Loucy (cell line): ENCODE measurements at regions not wholly inside any gene's neighbourhood (a gene's known extent, or its start where the extent isn't known, plus 50 kb on each side); places are given as distances from the start of the nearest gene placed in this dataset.

Source experiments
- H2AFZ ChIP-seq: fragments of 200-600 bp; sonication (generic); 2 replicates; pipeline ENCODE4 v1.6.0; 2016; ENCODE audit warnings: antibody characterized with exemption, mild to moderate bottlenecking, low read length, moderate library complexity
- H3F3A ChIP-seq: fragments of 200-600 bp; 2 replicates; pipeline ENCODE4 v1.6.0; 2016; ENCODE audit warnings: antibody characterized with exemption, low read depth, mild to moderate bottlenecking
- H3K27me3 ChIP-seq: fragments of 200-600 bp; sonication (generic); 2 replicates; pipeline ENCODE4 v1.6.1; 2014; ENCODE audit warnings: low read length, mild to moderate bottlenecking; ENCODE audit not compliant: insufficient read depth, poor library complexity, severe bottlenecking
- H3K36me3 ChIP-seq: fragments of 200-600 bp; sonication (generic); 2 replicates; pipeline ENCODE4 v1.6.1; 2016; ENCODE audit warnings: low read length; ENCODE audit not compliant: insufficient read depth
- H3K4me1 ChIP-seq: fragments of 200-600 bp; sonication (generic); 2 replicates; pipeline ENCODE4 v1.5.1; 2014; ENCODE audit warnings: low read length, mild to moderate bottlenecking; ENCODE audit not compliant: insufficient read depth, poor library complexity, severe bottlenecking
- H3K4me2 ChIP-seq: fragments of 200-600 bp; sonication (generic); 2 replicates; pipeline ENCODE4 v1.6.0; 2014; ENCODE audit warnings: antibody characterized with exemption, low read length, low read depth, mild to moderate bottlenecking; ENCODE audit not compliant: poor library complexity, severe bottlenecking
- H3K4me3 ChIP-seq: fragments of 200-600 bp; sonication (generic); 2 replicates; pipeline ENCODE4 v1.5.1; 2014; ENCODE audit warnings: low read length, mild to moderate bottlenecking, mixed read lengths; ENCODE audit not compliant: poor library complexity, severe bottlenecking
- H3K79me2 ChIP-seq: fragments of 200-600 bp; sonication (generic); 2 replicates; pipeline ENCODE4 v1.6.1; 2014; ENCODE audit warnings: low read length; ENCODE audit not compliant: insufficient read depth
- H3K9ac ChIP-seq: fragments of 200-600 bp; sonication (generic); 2 replicates; pipeline ENCODE4 v1.6.0; 2014; ENCODE audit warnings: mild to moderate bottlenecking, low read depth, low read length, moderate library complexity; ENCODE audit not compliant: poor library complexity, severe bottlenecking
- H3K9me2 ChIP-seq: fragments of 200-600 bp; sonication (generic); replicated peaks from 2 replicates; pipeline ENCODE4 v1.6.1; 2016; ENCODE audit warnings: low read depth, low read length, mixed read lengths
- H3K9me3 ChIP-seq: fragments of 200-600 bp; sonication (generic); 2 replicates; pipeline ENCODE4 v1.6.1; 2014; ENCODE audit warnings: mild to moderate bottlenecking, antibody characterized with exemption, low read length, low read depth; ENCODE audit not compliant: insufficient read depth
- H4K20me1 ChIP-seq: fragments of 200-600 bp; sonication (generic); 2 replicates; pipeline ENCODE4 v1.6.0; 2014; ENCODE audit warnings: antibody characterized with exemption, low read length, mild to moderate bottlenecking; ENCODE audit not compliant: insufficient read depth, poor library complexity, severe bottlenecking
- EZH2phosphoT487 ChIP-seq: fragments of 200-600 bp; IDR thresholded peaks from 2 replicates; pipeline ENCODE4 v1.6.1; 2018; ENCODE audit warnings: antibody characterized with exemption, mild to moderate bottlenecking, moderate library complexity, borderline replicate concordance
- TF ChIP-seq, protein P1 (sequence below): fragments of 200-600 bp; sonication (generic); conservative IDR thresholded peaks from 2 replicates; pipeline ENCODE4 v1.5.1; 2014; ENCODE audit warnings: mild to moderate bottlenecking, antibody characterized with exemption, low read length

DNA sequence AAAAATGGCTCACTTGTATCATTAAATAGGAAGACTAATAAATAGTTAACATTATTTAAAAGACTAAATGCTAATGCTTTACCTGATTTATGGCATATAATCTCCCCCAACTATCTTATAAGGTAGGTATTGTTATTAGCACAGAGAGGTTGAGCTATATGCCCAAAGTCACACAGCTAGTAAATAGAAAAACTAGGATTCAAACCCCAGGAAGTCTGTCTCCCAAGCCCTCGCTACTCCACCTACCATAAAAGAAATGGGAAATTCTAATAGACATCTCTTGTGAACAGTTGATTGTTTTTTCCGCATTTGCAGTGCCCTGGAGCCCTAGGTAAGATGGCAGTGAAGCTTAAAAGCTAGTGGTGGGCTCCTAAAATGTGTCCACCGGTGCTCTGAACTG lies 65.2 kb upstream of the SOD1 start:
- H3K9me3 ChIP-seq = no peaks in the 10 kb centered on the region
- no peaks in the 10 kb centered on the region for H3K79me2 ChIP-seq
- H2AFZ ChIP-seq = no peak overlapping the region
- no peaks in the 10 kb centered on the region for H3K27me3 ChIP-seq
- H3K4me1 ChIP-seq = no peaks in the 10 kb centered on the region
- H3K4me3 ChIP-seq = no peak overlapping the region
- H3K9ac ChIP-seq = no peak overlapping the region
- H3K9me2 ChIP-seq = no peaks in the 10 kb centered on the region
- H3K36me3 ChIP-seq = no peaks in the 10 kb centered on the region
- TF ChIP-seq EZH2phosphoT487 = no peak
- TF ChIP-seq, protein P1, sequence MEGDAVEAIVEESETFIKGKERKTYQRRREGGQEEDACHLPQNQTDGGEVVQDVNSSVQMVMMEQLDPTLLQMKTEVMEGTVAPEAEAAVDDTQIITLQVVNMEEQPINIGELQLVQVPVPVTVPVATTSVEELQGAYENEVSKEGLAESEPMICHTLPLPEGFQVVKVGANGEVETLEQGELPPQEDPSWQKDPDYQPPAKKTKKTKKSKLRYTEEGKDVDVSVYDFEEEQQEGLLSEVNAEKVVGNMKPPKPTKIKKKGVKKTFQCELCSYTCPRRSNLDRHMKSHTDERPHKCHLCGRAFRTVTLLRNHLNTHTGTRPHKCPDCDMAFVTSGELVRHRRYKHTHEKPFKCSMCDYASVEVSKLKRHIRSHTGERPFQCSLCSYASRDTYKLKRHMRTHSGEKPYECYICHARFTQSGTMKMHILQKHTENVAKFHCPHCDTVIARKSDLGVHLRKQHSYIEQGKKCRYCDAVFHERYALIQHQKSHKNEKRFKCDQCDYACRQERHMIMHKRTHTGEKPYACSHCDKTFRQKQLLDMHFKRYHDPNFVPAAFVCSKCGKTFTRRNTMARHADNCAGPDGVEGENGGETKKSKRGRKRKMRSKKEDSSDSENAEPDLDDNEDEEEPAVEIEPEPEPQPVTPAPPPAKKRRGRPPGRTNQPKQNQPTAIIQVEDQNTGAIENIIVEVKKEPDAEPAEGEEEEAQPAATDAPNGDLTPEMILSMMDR = no peak
- no peaks in the 10 kb centered on the region for H3F3A ChIP-seq
- no peak overlapping the region for H3K4me2 ChIP-seq
- no peaks in the 10 kb centered on the region for H4K20me1 ChIP-seq

DNA sequence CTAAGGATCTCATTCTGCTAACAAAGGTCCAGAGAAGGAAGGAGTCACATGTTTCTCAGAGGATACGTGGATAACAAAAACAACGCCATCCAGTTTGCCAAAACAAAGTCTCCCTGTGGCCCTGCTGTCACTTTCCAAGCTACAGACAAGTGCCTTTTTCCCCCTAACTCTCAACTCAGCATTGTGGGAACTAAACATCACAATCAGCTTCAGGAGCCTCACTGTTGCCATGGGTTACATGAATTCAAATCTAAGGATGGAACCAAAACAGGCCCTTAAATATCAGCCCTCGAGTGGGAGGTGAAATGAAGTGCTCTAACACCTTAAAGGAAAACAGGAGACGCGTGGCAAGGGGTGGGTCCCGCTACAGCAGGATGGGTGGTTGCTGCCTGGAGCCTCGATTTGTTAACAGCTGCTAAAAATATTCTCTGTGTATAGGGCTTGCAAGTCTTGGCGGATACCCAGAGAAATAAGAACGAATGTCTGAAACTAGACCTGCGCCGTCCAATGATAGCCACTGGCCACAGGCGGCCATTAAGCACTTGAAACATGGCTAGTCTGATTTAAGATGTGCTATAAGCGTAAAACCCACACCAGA lies 66.4 kb upstream of the SOD1 start:
- H3K9me3 ChIP-seq = no peaks in the 10 kb centered on the region
- H3K9me2 ChIP-seq = no peaks in the 10 kb centered on the region
- H3K79me2 ChIP-seq = no peaks in the 10 kb centered on the region
- H2AFZ ChIP-seq = no peak overlapping the region
- TF ChIP-seq EZH2phosphoT487 = no peak
- TF ChIP-seq, protein P1 = no peak
- H3K36me3 ChIP-seq = no peaks in the 10 kb centered on the region
- no peaks in the 10 kb centered on the region for H4K20me1 ChIP-seq
- H3K9ac ChIP-seq = no peak overlapping the region
- H3K27me3 ChIP-seq = no peaks in the 10 kb centered on the region
- no peaks in the 10 kb centered on the region for H3F3A ChIP-seq
- H3K4me2 ChIP-seq = no peak overlapping the region
- no peak overlapping the region for H3K4me3 ChIP-seq
- no peaks in the 10 kb centered on the region for H3K4me1 ChIP-seq

- no peaks in the 10 kb centered on the region for H3K27me3 ChIP-seq
- H2AFZ ChIP-seq = no peak overlapping the region
- no peaks in the 10 kb centered on the region for H3K9me2 ChIP-seq
- no peak overlapping the region for H3K4me2 ChIP-seq
- H3K79me2 ChIP-seq = no peaks in the 10 kb centered on the region
- no peaks in the 10 kb centered on the region for H3K36me3 ChIP-seq
- no peak overlapping the region for H3K4me3 ChIP-seq
- H3F3A ChIP-seq = no peaks in the 10 kb centered on the region
- no peaks in the 10 kb centered on the region for H3K4me1 ChIP-seq
- no peaks in the 10 kb centered on the region for H4K20me1 ChIP-seq
- no peaks in the 10 kb centered on the region for H3K9me3 ChIP-seq
- no peak for TF ChIP-seq EZH2phosphoT487
- TF ChIP-seq, protein P1 = no peak
- H3K9ac ChIP-seq = no peak overlapping the region
These were observed 67.0 kb upstream of the SOD1 start for GRCh38 chr21:31592516-31592915.
